ENCODE measurements at regions not wholly inside any gene's neighbourhood (a gene's known extent, or its start where the extent isn't known, plus 50 kb on each side); places are given as distances from the start of the nearest gene placed in this dataset.

GRCh38 chr13:76723551-76724232, 162.5 kb downstream of the KCTD12 start:
- Histone ChIP-seq H3K27me3 (ENCODE audit: low read depth) (no peaks in the 10 kb centered on the region), H3K4me3 (no peak overlapping the region), H3K4me1 (no peaks in the 10 kb centered on the region), H3K9me3 (no peaks in the 10 kb centered on the region), H3K36me3 (replicated peaks) (no peaks in the 10 kb centered on the region)
- no peak for DNase-seq (ENCODE audit: low spot score in 2 of 2)
- in situ Hi-C loops (cut with MboI; ENCODE audit: low sequenced_read_pairs): no loop called here

DNA sequence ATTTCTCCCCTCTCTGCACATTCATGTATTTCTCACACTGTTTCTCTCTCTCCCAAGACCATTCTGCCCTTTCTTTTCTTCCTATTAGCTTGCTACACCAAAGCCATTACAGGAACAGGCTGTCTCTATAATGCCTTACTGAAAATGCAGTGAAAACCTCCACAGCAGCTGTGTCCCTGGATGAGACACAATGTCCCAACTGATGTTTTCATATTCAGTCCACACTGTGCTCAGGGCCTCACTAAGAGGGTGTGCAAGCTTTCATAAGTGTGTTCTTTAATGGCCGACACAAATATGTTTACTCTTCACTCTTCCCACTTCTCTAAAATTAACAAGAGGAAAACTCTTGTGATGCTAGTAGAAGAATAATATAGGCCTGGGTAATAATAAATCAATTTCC, 163.4 kb downstream of the KCTD12 start:
- no peaks in the 10 kb centered on the region for H3K4me1 ChIP-seq
- no peak for DNase-seq (ENCODE audit: low spot score in 2 of 2)
- no peaks in the 10 kb centered on the region for H3K9me3 ChIP-seq
- in situ Hi-C loops (cut with MboI; ENCODE audit: low sequenced_read_pairs): no loop called here
- no peaks in the 10 kb centered on the region for H3K36me3 ChIP-seq (replicated peaks)
- no peak overlapping the region for H3K4me3 ChIP-seq
- no peaks in the 10 kb centered on the region for H3K27me3 ChIP-seq (ENCODE audit: low read depth)

DNA sequence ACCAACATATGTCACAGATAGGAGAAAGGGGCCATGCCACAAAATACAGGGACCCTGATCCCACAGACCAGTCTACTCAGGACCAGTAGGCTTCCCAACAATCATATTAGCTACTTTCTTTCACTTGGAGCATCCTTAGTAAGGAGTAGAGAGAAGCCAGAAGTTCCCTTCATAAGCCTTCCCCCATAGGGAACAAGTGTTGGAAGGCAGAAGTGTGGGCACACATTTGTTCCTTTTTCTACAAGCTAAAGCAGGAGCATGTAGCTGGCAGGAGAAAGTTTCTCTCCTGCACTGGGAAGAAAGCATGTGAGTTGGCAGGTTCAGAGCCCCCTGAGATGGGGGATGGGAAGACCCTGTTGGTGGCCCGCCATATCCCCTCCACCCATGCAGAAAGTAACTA, 165.4 kb downstream of the KCTD12 start:
- Histone ChIP-seq H3K4me3 (no peak overlapping the region), H3K27me3 (ENCODE audit: low read depth) (no peaks in the 10 kb centered on the region), H3K4me1 (no peaks in the 10 kb centered on the region), H3K36me3 (replicated peaks) (no peaks in the 10 kb centered on the region), H3K9me3 (no peaks in the 10 kb centered on the region)
- in situ Hi-C loops (cut with MboI; ENCODE audit: low sequenced_read_pairs): no loop called here
- no peak for DNase-seq (ENCODE audit: low spot score in 2 of 2)

- DNase-seq (ENCODE audit: low spot score in 2 of 2): no peak
- no peaks in the 10 kb centered on the region for H3K27me3 ChIP-seq (ENCODE audit: low read depth)
- H3K36me3 ChIP-seq (replicated peaks): no peaks in the 10 kb centered on the region
- H3K9me3 ChIP-seq: no peaks in the 10 kb centered on the region
- no peak overlapping the region for H3K4me3 ChIP-seq
- in situ Hi-C loops (cut with MboI; ENCODE audit: low sequenced_read_pairs): no loop called here
- H3K4me1 ChIP-seq: no peaks in the 10 kb centered on the region
Measured at GRCh38 chr13:76720416-76720815, 165.8 kb downstream of the KCTD12 start.

DNA sequence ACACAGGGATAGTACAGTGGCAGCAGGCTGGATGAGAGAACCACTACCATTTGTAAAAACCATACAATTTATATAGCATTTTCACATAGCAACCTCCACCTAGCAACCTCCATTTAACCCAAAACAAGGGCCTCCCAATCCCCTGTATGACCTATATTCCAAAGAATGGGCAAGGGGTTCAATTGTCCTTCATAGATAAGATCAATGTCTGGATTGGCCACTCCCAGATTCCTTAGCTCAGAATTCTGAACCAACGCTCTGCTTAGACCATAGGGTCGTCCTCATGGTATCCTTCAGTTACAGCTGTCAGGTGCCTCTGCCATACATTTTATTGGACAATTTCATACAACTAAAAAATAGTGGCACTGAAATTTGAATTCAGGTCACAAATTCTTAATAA, 166.2 kb downstream of the KCTD12 start:
- no peaks in the 10 kb centered on the region for H3K4me1 ChIP-seq
- H3K9me3 ChIP-seq: no peaks in the 10 kb centered on the region
- H3K36me3 ChIP-seq (replicated peaks): no peaks in the 10 kb centered on the region
- no peak for DNase-seq (ENCODE audit: low spot score in 2 of 2)
- H3K27me3 ChIP-seq (ENCODE audit: low read depth): no peaks in the 10 kb centered on the region
- no peak overlapping the region for H3K4me3 ChIP-seq
- in situ Hi-C loops (cut with MboI; ENCODE audit: low sequenced_read_pairs): no loop called here

DNA sequence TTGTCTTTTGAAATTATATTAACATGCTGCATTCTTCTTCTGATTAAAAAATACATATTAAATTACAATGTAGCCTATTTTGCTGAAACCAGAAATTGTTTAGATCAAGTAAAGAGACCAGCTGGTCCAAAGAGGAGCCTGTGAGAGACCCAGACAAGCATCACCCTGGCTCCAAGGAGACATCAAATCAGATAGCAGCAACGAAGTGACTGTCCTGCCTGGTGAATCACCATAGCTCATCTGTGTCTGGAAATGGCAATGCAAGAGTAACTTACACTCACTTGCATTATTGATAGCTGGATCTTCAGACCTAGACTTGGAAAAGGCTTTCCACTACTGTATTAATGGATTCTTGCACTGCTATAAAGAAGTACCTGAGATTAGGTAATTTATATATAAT, 169.1 kb downstream of the KCTD12 start:
- no peaks in the 10 kb centered on the region for H3K27me3 ChIP-seq (ENCODE audit: low read depth)
- no peaks in the 10 kb centered on the region for H3K4me1 ChIP-seq
- no peak overlapping the region for H3K4me3 ChIP-seq
- no peaks in the 10 kb centered on the region for H3K36me3 ChIP-seq (replicated peaks)
- no peak for DNase-seq (ENCODE audit: low spot score in 2 of 2)
- H3K9me3 ChIP-seq: no peaks in the 10 kb centered on the region
- in situ Hi-C loops (cut with MboI; ENCODE audit: low sequenced_read_pairs): no loop called here

DNA sequence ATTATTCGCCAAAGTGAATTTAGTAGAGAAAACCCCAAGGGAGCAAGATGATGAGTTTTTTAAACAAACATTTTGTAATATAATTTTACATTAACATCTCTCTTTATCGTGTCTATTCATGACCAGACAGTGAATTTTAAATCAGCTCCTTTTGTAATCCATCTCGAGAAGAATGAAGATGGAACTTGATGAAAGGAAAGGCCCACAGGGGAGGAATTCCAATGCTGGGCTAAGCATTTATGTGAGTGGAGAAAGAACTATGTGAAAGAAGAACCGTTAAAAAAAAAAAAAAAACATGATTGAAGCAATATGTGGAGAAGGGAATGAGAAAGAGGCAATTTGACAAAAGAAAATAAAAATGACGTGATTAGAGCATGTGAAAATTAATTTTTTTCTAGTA, 170.6 kb downstream of the KCTD12 start:
- DNase-seq (ENCODE audit: low spot score in 2 of 2): peak; percentile 4 to 10
- no peaks in the 10 kb centered on the region for H3K27me3 ChIP-seq (ENCODE audit: low read depth)
- in situ Hi-C loops (cut with MboI; ENCODE audit: low sequenced_read_pairs): no loop called here
- no peaks in the 10 kb centered on the region for H3K9me3 ChIP-seq
- H3K36me3 ChIP-seq (replicated peaks): no peaks in the 10 kb centered on the region
- H3K4me3 ChIP-seq: no peak overlapping the region
- no peaks in the 10 kb centered on the region for H3K4me1 ChIP-seq

- in situ Hi-C loops (cut with MboI; ENCODE audit: low sequenced_read_pairs): no loop called here
- DNase-seq (ENCODE audit: low spot score in 2 of 2): no peak
- Histone ChIP-seq H3K9me3 (no peaks in the 10 kb centered on the region), H3K4me1 (no peaks in the 10 kb centered on the region), H3K36me3 (replicated peaks) (no peaks in the 10 kb centered on the region), H3K4me3 (no peak overlapping the region), H3K27me3 (ENCODE audit: low read depth) (no peaks in the 10 kb centered on the region)
Measured at GRCh38 chr13:76715075-76715474, 171.1 kb downstream of the KCTD12 start.

GRCh38 chr13:76713280-76713679, 172.9 kb downstream of the KCTD12 start:
- in situ Hi-C loops (cut with MboI; ENCODE audit: low sequenced_read_pairs): no loop called here
- H3K9me3 ChIP-seq: no peaks in the 10 kb centered on the region
- DNase-seq (ENCODE audit: low spot score in 2 of 2): no peak
- no peak overlapping the region for H3K4me3 ChIP-seq
- H3K36me3 ChIP-seq (replicated peaks): no peaks in the 10 kb centered on the region
- H3K27me3 ChIP-seq (ENCODE audit: low read depth): no peaks in the 10 kb centered on the region
- H3K4me1 ChIP-seq: no peaks in the 10 kb centered on the region

DNA sequence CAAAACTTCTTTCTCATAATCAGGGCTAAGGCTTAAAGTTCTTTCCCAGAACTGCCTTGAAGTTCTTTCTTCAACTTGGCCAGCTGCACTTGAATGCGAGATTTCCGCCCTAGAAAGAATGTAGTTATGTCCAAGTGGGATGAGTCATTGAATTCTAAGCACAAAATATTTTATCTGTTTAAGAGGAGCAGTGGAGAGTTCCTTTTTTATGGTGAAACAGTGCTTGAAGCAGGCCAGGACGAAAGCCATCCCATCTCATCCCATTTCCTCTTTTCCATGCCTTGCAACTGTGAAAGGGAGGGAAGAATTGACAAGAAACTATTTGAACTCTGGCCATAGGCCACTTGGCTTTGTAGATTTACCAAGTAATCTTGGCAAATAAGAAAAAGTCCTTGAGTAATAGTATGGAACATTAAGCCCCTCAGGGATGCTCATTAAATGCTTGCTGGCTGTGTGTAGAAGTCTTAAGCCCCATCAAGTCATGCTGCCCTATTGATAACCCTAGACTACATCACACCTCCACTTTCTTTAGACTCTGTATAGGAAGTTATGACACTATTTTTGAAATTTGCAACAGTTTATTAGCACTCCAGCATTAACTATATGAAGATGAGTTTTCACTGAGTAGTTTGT, 174.5 kb downstream of the KCTD12 start:
- Histone ChIP-seq H3K4me3 (no peak overlapping the region), H3K4me1 (no peaks in the 10 kb centered on the region), H3K9me3 (no peaks in the 10 kb centered on the region), H3K36me3 (replicated peaks) (no peaks in the 10 kb centered on the region), H3K27me3 (ENCODE audit: low read depth) (no peaks in the 10 kb centered on the region)
- no peak for DNase-seq (ENCODE audit: low spot score in 2 of 2)
- in situ Hi-C loops (cut with MboI; ENCODE audit: low sequenced_read_pairs): no loop called here

GRCh38 chr13:76709851-76710250, 176.4 kb downstream of the KCTD12 start:
- H3K36me3 ChIP-seq (replicated peaks): no peaks in the 10 kb centered on the region
- DNase-seq (ENCODE audit: low spot score in 2 of 2): no peak
- in situ Hi-C loops (cut with MboI; ENCODE audit: low sequenced_read_pairs): no loop called here
- no peaks in the 10 kb centered on the region for H3K4me1 ChIP-seq
- H3K4me3 ChIP-seq: no peak overlapping the region
- H3K9me3 ChIP-seq: no peaks in the 10 kb centered on the region
- H3K27me3 ChIP-seq (ENCODE audit: low read depth): no peaks in the 10 kb centered on the region

- Histone ChIP-seq H3K9me3 (no peaks in the 10 kb centered on the region), H3K27me3 (ENCODE audit: low read depth) (no peaks in the 10 kb centered on the region), H3K4me1 (no peaks in the 10 kb centered on the region), H3K4me3 (no peak overlapping the region), H3K36me3 (replicated peaks) (no peaks in the 10 kb centered on the region)
- DNase-seq (ENCODE audit: low spot score in 2 of 2): no peak
- in situ Hi-C loops (cut with MboI; ENCODE audit: low sequenced_read_pairs): no loop called here
Measured at GRCh38 chr13:76708138-76708688, 178.0 kb downstream of the KCTD12 start.

GRCh38 chr13:76707360-76707759, 178.8 kb downstream of the KCTD12 start:
- no peak overlapping the region for H3K4me3 ChIP-seq
- H3K4me1 ChIP-seq: no peaks in the 10 kb centered on the region
- H3K27me3 ChIP-seq (ENCODE audit: low read depth): no peaks in the 10 kb centered on the region
- H3K9me3 ChIP-seq: no peaks in the 10 kb centered on the region
- in situ Hi-C loops (cut with MboI; ENCODE audit: low sequenced_read_pairs): no loop called here
- H3K36me3 ChIP-seq (replicated peaks): no peaks in the 10 kb centered on the region
- DNase-seq (ENCODE audit: low spot score in 2 of 2): no peak

GRCh38 chr13:76703621-76704288, 182.4 kb downstream of the KCTD12 start:
- H3K36me3 ChIP-seq (replicated peaks): no peaks in the 10 kb centered on the region
- peaks cover 4% of the 10 kb centered on the region; the same call in 1 of the 2 replicates for H3K27me3 ChIP-seq (ENCODE audit: low read depth)
- DNase-seq (ENCODE audit: low spot score in 2 of 2): no peak

More at GRCh38 chr13:76703621-76704288, 182.4 kb downstream of the KCTD12 start:
- Histone ChIP-seq H3K4me1 (no peaks in the 10 kb centered on the region), H3K9me3 (no peaks in the 10 kb centered on the region), H3K4me3 (no peak overlapping the region)
- in situ Hi-C loops (cut with MboI; ENCODE audit: low sequenced_read_pairs): no loop called here

Data from HAP-1 (cell line).